ACC112 (cell line): ENCODE measurements at regions not wholly inside any gene's neighbourhood (a gene's known extent, or its start where the extent isn't known, plus 50 kb on each side); places are given as distances from the start of the nearest gene placed in this dataset.

Experiments used
- H2AFZ ChIP-seq: fragments of 200-600 bp; sonication (generic); one replicate; pipeline ENCODE4 v1.6.0; 2017; ENCODE audit warnings: antibody characterized with exemption, low read length; ENCODE audit not compliant: unreplicated experiment
- H3K27ac ChIP-seq: fragments of 200-600 bp; sonication (generic); 2 replicates; pipeline ENCODE4 v1.5.1; 2014; ENCODE audit warnings: low read depth, mild to moderate bottlenecking, antibody characterized with exemption, low read length, moderate library complexity
- H3K27me3 ChIP-seq: fragments of 200-600 bp; sonication (generic); 2 replicates; pipeline ENCODE4 v1.6.1; 2014; ENCODE audit warnings: mild to moderate bottlenecking, antibody characterized with exemption, low read length, moderate library complexity, mixed read lengths; ENCODE audit not compliant: insufficient read depth
- H3K36me3 ChIP-seq: fragments of 200-600 bp; sonication (generic); 2 replicates; pipeline ENCODE4 v1.6.1; 2016; ENCODE audit warnings: mild to moderate bottlenecking, antibody characterized with exemption, low read length, moderate library complexity, mixed read lengths; ENCODE audit not compliant: insufficient read depth
- H3K4me1 ChIP-seq: fragments of 200-600 bp; sonication (generic); one replicate; pipeline ENCODE4 v1.6.1; 2016; ENCODE audit warnings: low read length, mixed read lengths; ENCODE audit not compliant: insufficient read depth, unreplicated experiment, control insufficient read depth
- H3K4me3 ChIP-seq: fragments of 200-600 bp; sonication (generic); 2 replicates; pipeline ENCODE4 v1.5.1; 2014; ENCODE audit warnings: mild to moderate bottlenecking, low read depth, low read length
- H3K79me2 ChIP-seq: fragments of 200-600 bp; sonication (generic); one replicate; pipeline ENCODE4 v1.6.0; 2016; ENCODE audit warnings: low read length; ENCODE audit not compliant: control insufficient read depth, unreplicated experiment, insufficient read depth

GRCh38 chr13:34593658-34594057 lies 348.4 kb upstream of the NBEA start:
- no peaks in the 10 kb centered on the region for H3K79me2 ChIP-seq
- no peak overlapping the region for H3K4me3 ChIP-seq
- no peaks in the 10 kb centered on the region for H3K4me1 ChIP-seq
- H2AFZ ChIP-seq, result no peak overlapping the region
- H3K27ac ChIP-seq, result no peak overlapping the region
- H3K27me3 ChIP-seq, result no peaks in the 10 kb centered on the region
- H3K36me3 ChIP-seq, result no peaks in the 10 kb centered on the region

DNA sequence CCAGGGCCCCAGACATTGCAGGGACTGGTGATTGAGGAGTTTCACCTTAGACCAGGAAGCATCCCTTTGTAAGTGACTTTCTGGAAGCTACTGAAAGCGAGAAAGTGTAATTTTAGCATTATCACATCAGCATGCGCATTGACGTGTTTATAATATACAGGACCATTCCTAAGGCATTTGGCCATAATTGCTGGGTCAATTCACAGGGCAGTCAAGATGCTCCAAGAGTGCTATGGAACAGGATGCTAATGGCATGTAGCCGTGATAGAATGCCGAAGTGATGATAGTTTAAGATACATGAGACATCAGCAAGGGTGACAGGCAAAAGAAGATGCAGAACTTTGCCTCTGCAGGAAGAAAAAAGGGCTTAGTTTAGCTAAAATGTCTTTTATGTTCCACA lies 347.6 kb upstream of the NBEA start:
- H3K27me3 ChIP-seq, result 0 out of 2 replicates have a peak, but pooled peaks cover 4% of the 10 kb centered on the region
- H3K79me2 ChIP-seq, result no peaks in the 10 kb centered on the region
- H3K4me3 ChIP-seq, result no peak overlapping the region
- no peak overlapping the region for H3K27ac ChIP-seq
- H3K36me3 ChIP-seq, result no peaks in the 10 kb centered on the region
- no peaks in the 10 kb centered on the region for H3K4me1 ChIP-seq
- no peak overlapping the region for H2AFZ ChIP-seq

- Histone ChIP-seq H3K79me2 (no peaks in the 10 kb centered on the region), H3K4me1 (no peaks in the 10 kb centered on the region), H3K4me3 (no peak overlapping the region), H3K27ac (no peak overlapping the region), H2AFZ (no peak overlapping the region), H3K27me3 (no peaks in the 10 kb centered on the region), H3K36me3 (no peaks in the 10 kb centered on the region)
Measured at GRCh38 chr13:34608331-34608730, 333.7 kb upstream of the NBEA start.

DNA sequence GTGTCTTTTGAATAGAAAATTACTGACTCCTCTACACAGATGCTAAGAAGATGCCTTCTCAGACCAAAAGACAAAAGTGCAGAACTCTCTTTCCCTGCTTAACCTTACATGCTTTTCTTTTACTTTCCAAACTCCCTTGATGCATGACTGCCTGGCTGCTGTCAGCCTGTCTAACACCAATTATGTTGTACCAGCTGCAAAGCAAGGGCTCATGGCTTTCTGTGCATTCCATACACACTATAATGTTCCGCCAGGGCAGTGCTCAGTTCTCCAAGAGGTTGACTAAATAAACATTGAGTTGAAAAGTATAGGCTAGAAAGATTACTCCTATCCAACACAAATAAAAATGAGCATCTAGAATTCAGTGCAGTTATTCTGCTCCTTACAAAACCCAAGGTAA lies 330.4 kb upstream of the NBEA start:
- Histone ChIP-seq H3K36me3 (no peaks in the 10 kb centered on the region), H3K4me3 (no peak overlapping the region), H2AFZ (no peak overlapping the region), H3K4me1 (no peaks in the 10 kb centered on the region), H3K27me3 (no peaks in the 10 kb centered on the region), H3K79me2 (no peaks in the 10 kb centered on the region), H3K27ac (no peak overlapping the region)

- Histone ChIP-seq H2AFZ (no peak overlapping the region), H3K79me2 (no peaks in the 10 kb centered on the region)
Measured at GRCh38 chr13:34617473-34618083, 324.5 kb upstream of the NBEA start.

DNA sequence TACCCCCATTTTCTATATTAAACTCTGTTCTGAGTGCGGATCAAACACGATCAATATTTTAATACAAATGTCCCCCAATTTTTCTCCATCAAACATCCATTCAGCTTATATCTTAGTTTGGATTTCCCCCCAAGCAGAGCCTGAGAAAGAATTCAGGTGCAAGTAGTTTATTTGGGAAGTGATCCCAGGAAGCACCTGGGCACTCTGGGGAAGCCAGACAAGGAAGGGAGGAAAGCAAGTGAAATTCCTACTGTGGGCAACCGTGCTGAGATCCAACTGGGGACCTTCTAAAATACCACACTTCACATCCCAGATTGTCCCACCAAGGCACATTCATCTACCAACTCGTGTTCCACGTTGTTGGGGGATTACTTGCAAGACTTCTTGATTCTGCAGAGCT lies 323.4 kb upstream of the NBEA start:
- Histone ChIP-seq H3K4me3 (no peak overlapping the region), H3K36me3 (no peaks in the 10 kb centered on the region), H3K27ac (no peak overlapping the region), H3K4me1 (no peaks in the 10 kb centered on the region), H2AFZ (no peak overlapping the region), H3K27me3 (no peaks in the 10 kb centered on the region; the same call in 1 of the 2 replicates), H3K79me2 (no peaks in the 10 kb centered on the region)

More at GRCh38 chr13:34617473-34618083, 324.5 kb upstream of the NBEA start:
- Histone ChIP-seq H3K27ac (no peak overlapping the region), H3K4me1 (no peaks in the 10 kb centered on the region), H3K36me3 (no peaks in the 10 kb centered on the region), H3K4me3 (no peak overlapping the region), H3K27me3 (no peaks in the 10 kb centered on the region; the same call in 1 of the 2 replicates)

GRCh38 chr13:34619326-34619725 lies 322.7 kb upstream of the NBEA start:
- H3K4me3 ChIP-seq, result no peak overlapping the region
- no peaks in the 10 kb centered on the region for H3K36me3 ChIP-seq
- no peaks in the 10 kb centered on the region for H3K4me1 ChIP-seq
- H3K27ac ChIP-seq, result no peak overlapping the region
- no peak overlapping the region for H2AFZ ChIP-seq
- no peaks in the 10 kb centered on the region for H3K79me2 ChIP-seq
- no peaks in the 10 kb centered on the region; the same call in 1 of the 2 replicates for H3K27me3 ChIP-seq

GRCh38 chr13:34620074-34620850 lies 321.8 kb upstream of the NBEA start:
- Histone ChIP-seq H3K36me3 (no peaks in the 10 kb centered on the region), H3K27ac (no peak overlapping the region), H3K4me1 (no peaks in the 10 kb centered on the region), H3K27me3 (no peaks in the 10 kb centered on the region; the same call in 1 of the 2 replicates), H3K79me2 (no peaks in the 10 kb centered on the region), H2AFZ (no peak overlapping the region), H3K4me3 (no peak overlapping the region)

DNA sequence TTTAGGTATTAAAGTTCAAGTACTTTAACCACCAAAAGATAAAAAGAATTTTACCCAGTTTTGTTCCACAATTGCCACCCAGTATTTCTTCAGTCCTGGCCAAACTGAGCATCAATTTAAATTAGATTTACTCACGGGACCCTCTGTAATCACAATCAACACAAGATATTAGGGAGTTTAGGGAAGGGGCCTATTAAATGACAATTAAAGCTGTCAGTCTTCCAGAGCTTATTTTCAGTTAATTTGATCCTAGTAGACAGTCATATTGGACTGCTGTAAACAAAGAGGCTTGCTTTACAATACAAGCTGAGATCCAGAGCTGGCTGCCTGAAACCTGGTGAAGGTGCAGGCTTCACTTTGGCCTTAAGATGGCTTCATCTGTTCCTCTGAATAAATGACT lies 321.2 kb upstream of the NBEA start:
- Histone ChIP-seq H2AFZ (no peak overlapping the region), H3K79me2 (no peaks in the 10 kb centered on the region), H3K4me1 (no peaks in the 10 kb centered on the region), H3K27ac (no peak overlapping the region), H3K4me3 (no peak overlapping the region), H3K27me3 (no peaks in the 10 kb centered on the region; the same call in 1 of the 2 replicates), H3K36me3 (no peaks in the 10 kb centered on the region)

- H3K27ac ChIP-seq, result no peak overlapping the region
- H2AFZ ChIP-seq, result no peak overlapping the region
- H3K4me1 ChIP-seq, result no peaks in the 10 kb centered on the region
- H3K79me2 ChIP-seq, result no peaks in the 10 kb centered on the region
- H3K27me3 ChIP-seq, result no peaks in the 10 kb centered on the region; the same call in 1 of the 2 replicates
- H3K36me3 ChIP-seq, result no peaks in the 10 kb centered on the region
- no peak overlapping the region for H3K4me3 ChIP-seq
Measured at GRCh38 chr13:34623331-34623730, 318.7 kb upstream of the NBEA start.
